Aorta (tissue), 5 donors: ENCODE measurements at regions not wholly inside any gene's neighbourhood (a gene's known extent, or its start where the extent isn't known, plus 50 kb on each side); places are given as distances from the start of the nearest gene placed in this dataset.

Experiments used
- ATAC-seq: fragments of 200-7000 bp; cut with Tn5 transposase; one replicate; pipeline ENCODE4 v1.9.1; 2022; ENCODE audit warnings: moderate library complexity; ENCODE audit not compliant: low FRiP score
- DNase-seq, 2 donors: peaks; one replicate each; pipeline ENCODE4 v3.0.0-alpha.2; 2020
- H3K27ac ChIP-seq, 2 donors: one replicate each; pipeline ENCODE4 v1.5.1; 2013; ENCODE audit warnings: low read length in 2 of 2, mild to moderate bottlenecking in 2 of 2, moderate library complexity in 2 of 2, control low read depth in 1 of 2, inconsistent platforms in 1 of 2, low read depth in 1 of 2
- H3K27me3 ChIP-seq, 2 donors: one replicate each; pipeline ENCODE4 v1.6.1; 2013; ENCODE audit warnings: control low read depth in 1 of 2, low read length in 1 of 2, mild to moderate bottlenecking in 1 of 2, moderate library complexity in 1 of 2; ENCODE audit not compliant: insufficient read depth in 2 of 2, control insufficient read depth in 1 of 2
- H3K36me3 ChIP-seq, 2 donors: one replicate each; pipeline ENCODE4 v1.6.1; 2013; ENCODE audit warnings: control low read depth in 1 of 2, low read length in 1 of 2, mild to moderate bottlenecking in 1 of 2; ENCODE audit not compliant: insufficient read depth in 2 of 2, control insufficient read depth in 1 of 2
- H3K4me1 ChIP-seq, 2 donors: one replicate each; pipeline ENCODE4 v1.6.1; 2013; ENCODE audit warnings: low read length in 2 of 2, control low read depth in 1 of 2, mild to moderate bottlenecking in 1 of 2, moderate library complexity in 1 of 2; ENCODE audit not compliant: insufficient read depth in 2 of 2, control insufficient read depth in 1 of 2
- H3K4me3 ChIP-seq, 2 donors: one replicate each; pipeline ENCODE4 v1.5.1; 2013; ENCODE audit warnings: low read length in 2 of 2, control low read depth in 1 of 2, mild to moderate bottlenecking in 1 of 2
- H3K9me3 ChIP-seq: one replicate; pipeline ENCODE4 v1.6.1; 2013; ENCODE audit warnings: mild to moderate bottlenecking, low read length; ENCODE audit not compliant: control insufficient read depth
- WGBS, 2 donors: extraction: QIAGEN DNeasy Blood & Tissue Kit; methylation state at CpG; one replicate each; pipeline ENCODE4 v1.1.7; 2013; 5-methylcytosine and 5-hydroxymethylcytosine counted together
- intact Hi-C, 2 donors: fragments of 100-400 bp; cut with DNase I; formaldehyde crosslinking; loops; one replicate each; pipeline versions ENCODE4 v1.14.2 to v1.15.0; 2022
- donor health status: healthy with polysubstance abuse.
- donor health status: Bipolar disorder and iron deficiency.
- donor health status: DM: no; HTN: no; CAD: no.
- donor health status: DM: no; HTN: no; CAD: no.
- donor health status: DM: yes; HTN: yes; CAD: no.

DNA sequence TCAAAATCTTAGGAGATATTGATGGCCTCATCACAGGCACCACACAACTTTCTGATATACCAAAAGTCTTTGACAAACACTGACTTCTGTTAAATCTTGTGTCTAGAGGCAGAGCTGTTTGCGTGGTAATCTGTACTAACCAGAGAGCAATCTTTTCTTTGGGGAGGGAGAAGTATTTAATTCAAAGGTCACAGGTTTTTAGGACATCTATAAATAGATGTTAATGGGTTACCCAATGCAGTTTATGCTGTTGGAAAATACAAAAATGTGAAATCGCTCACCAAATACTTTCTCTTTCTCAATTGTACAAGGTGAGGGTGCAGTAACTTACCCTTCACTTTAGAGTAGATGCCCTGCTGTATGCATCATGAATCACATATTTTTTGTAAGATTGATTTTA is 510.5 kb downstream of the NSUN3 start:
- 90 to 91% methylated on average over 2 of the region's 2 CpGs for WGBS, 2 donors
- ATAC-seq (no peak), DNase-seq (no peak)
- no peaks in the 10 kb centered on the region for H3K36me3 ChIP-seq
- H3K4me1 ChIP-seq, result no peaks in the 10 kb centered on the region
- no peak overlapping the region for H3K27ac ChIP-seq
- no peaks in the 10 kb centered on the region for H3K27me3 ChIP-seq
- H3K4me3 ChIP-seq, result no peak overlapping the region
- intact Hi-C loops, result no loop called here
- H3K9me3 ChIP-seq, result no peaks in the 10 kb centered on the region

DNA sequence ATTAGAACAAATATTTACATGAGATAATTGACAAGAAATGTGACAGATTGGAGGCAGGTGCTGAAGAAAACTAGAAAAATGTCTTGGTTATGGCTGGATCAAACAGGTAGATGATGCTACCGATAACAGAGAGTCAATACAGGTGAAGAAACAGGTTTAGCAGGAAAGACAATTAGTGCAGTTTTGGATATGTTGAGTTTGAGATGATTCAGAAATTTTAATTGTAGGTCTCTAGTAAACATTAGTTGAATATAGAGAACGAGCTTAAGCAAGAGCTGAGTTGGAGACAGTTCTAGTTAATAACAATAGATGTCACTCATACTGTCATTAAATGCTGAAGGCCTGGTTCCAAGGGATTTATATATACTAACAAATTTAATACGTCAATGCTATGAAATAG is 524.4 kb downstream of the NSUN3 start:
- no peak for DNase-seq
- Histone ChIP-seq H3K4me1 (no peaks in the 10 kb centered on the region), H3K27ac (no peak overlapping the region), H3K36me3 (no peaks in the 10 kb centered on the region), H3K9me3 (no peaks in the 10 kb centered on the region), H3K27me3 (no peaks in the 10 kb centered on the region), H3K4me3 (no peak overlapping the region)
- ATAC-seq, result no peak
- WGBS, 2 donors, result 88 to 89% methylated on average over 3 of the region's 3 CpGs
- intact Hi-C loops, result no loop called here

DNA sequence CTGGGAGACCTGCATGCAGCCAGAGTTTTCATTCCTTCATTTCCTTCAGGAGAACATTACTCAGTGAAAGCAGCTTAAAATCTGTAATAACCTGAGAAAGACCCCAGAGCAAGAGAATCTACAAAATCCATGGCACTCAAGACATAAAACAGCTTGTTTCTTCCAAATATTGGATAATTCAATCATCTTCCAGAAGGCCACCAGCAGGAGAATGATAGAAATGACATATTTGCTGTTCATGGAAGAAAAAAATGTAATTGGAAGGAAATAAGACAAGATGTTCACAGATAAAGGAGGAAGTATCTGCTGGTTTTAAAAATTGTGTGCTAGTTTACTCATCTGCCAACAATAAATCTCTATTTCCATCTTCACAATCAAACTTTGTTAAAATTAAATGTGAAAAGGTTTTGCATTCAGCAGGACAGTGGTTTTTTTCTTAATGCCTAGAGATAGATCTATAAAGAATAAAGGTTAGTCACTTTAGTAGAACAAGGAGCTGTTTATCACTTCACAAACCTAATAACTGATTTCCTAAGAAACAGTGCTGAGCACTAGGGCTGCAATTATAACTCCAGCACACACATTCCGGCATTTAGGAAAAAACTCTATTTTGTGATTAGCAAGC is 530.8 kb downstream of the NSUN3 start:
- H3K4me3 ChIP-seq, result no peak overlapping the region
- H3K4me1 ChIP-seq, result no peaks in the 10 kb centered on the region
- H3K9me3 ChIP-seq, result no peaks in the 10 kb centered on the region
- intact Hi-C loops, result no loop called here
- no peak for ATAC-seq
- no peak overlapping the region for H3K27ac ChIP-seq
- WGBS, 2 donors, result 89 to 90% methylated on average over 1 of the region's 1 CpG
- no peaks in the 10 kb centered on the region for H3K36me3 ChIP-seq
- DNase-seq, result no peak
- H3K27me3 ChIP-seq, result no peaks in the 10 kb centered on the region

GRCh38 chr3:94596141-94596540 is 533.3 kb downstream of the NSUN3 start:
- DNase-seq (no peak), ATAC-seq (no peak)
- WGBS, 2 donors, result 84 to 92% methylated on average over 3 of the region's 3 CpGs
- intact Hi-C loops, result no loop called here
- Histone ChIP-seq H3K27me3 (no peaks in the 10 kb centered on the region), H3K27ac (no peak overlapping the region), H3K4me1 (no peaks in the 10 kb centered on the region), H3K36me3 (no peaks in the 10 kb centered on the region), H3K4me3 (no peak overlapping the region), H3K9me3 (no peaks in the 10 kb centered on the region)

DNA sequence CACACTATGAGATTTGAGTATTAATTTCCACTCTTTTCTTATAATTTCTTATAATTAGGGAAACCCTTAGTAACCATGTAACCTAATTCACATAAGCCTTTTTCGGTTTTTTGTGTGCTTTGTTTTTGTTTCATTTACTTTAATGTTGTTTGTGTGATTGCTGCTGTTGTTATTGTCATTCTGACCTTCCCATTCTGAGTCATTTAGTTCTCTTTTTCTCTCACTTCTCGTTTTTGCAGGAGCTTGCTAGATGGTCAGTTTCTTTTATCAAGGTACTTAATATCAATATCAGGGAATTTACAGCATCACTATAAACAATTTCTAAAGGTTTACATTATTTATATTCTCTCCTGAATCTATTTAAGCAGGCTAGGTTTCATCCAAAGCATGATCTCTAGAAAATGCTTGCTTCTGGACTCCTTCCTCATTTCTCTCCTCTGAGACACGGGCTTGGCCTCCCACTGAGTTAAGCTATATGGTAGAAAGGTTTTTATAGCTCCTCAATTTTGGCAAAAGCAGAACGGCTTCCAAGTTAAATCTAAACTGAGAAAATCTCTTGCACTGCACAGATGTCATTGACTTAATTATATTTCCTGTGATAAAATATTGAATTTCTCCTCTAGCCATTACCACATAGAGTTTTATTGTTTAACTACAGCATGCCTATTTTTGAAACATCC is 534.2 kb downstream of the NSUN3 start:
- H3K4me1 ChIP-seq, result no peaks in the 10 kb centered on the region
- H3K4me3 ChIP-seq, result no peak overlapping the region
- no peaks in the 10 kb centered on the region for H3K9me3 ChIP-seq
- DNase-seq, result no peak
- no peak for ATAC-seq
- no peak overlapping the region for H3K27ac ChIP-seq
- WGBS, 2 donors, result 46 to 47% methylated on average over 4 of the region's 4 CpGs
- no peaks in the 10 kb centered on the region for H3K36me3 ChIP-seq
- H3K27me3 ChIP-seq, result no peaks in the 10 kb centered on the region
- intact Hi-C loops, result no loop called here

- 58 to 62% methylated on average over 2 of the region's 2 CpGs for WGBS, 2 donors
- H3K36me3 ChIP-seq, result no peaks in the 10 kb centered on the region
- H3K4me3 ChIP-seq, result no peak overlapping the region
- intact Hi-C loops, result no loop called here
- no peak for ATAC-seq
- no peak overlapping the region for H3K27ac ChIP-seq
- H3K27me3 ChIP-seq, result no peaks in the 10 kb centered on the region
- no peaks in the 10 kb centered on the region for H3K4me1 ChIP-seq
- DNase-seq, result no peak
- no peaks in the 10 kb centered on the region for H3K9me3 ChIP-seq
Observed at GRCh38 chr3:94607778-94608177, 544.9 kb downstream of the NSUN3 start.

GRCh38 chr3:94609908-94610307 is 547.0 kb downstream of the NSUN3 start:
- Histone ChIP-seq H3K36me3 (no peaks in the 10 kb centered on the region), H3K27me3 (no peaks in the 10 kb centered on the region), H3K4me1 (no peaks in the 10 kb centered on the region), H3K9me3 (no peaks in the 10 kb centered on the region), H3K27ac (no peak overlapping the region), H3K4me3 (no peak overlapping the region)
- WGBS, 2 donors, result 76 to 84% methylated on average over 3 of the region's 3 CpGs
- intact Hi-C loops, result no loop called here
- DNase-seq, result no peak
- no peak for ATAC-seq

- no peak for ATAC-seq
- Histone ChIP-seq H3K4me3 (no peak overlapping the region), H3K27ac (no peak overlapping the region), H3K9me3 (no peaks in the 10 kb centered on the region), H3K4me1 (no peaks in the 10 kb centered on the region), H3K36me3 (no peaks in the 10 kb centered on the region), H3K27me3 (no peaks in the 10 kb centered on the region)
- no peak for DNase-seq
- intact Hi-C loops, result no loop called here
- 81 to 83% methylated on average over 5 of the region's 5 CpGs for WGBS, 2 donors
Observed at GRCh38 chr3:94611596-94611995, 548.7 kb downstream of the NSUN3 start.

GRCh38 chr3:94612631-94613030 is 549.8 kb downstream of the NSUN3 start:
- intact Hi-C loops, result no loop called here
- H3K9me3 ChIP-seq, result no peaks in the 10 kb centered on the region
- 63 to 70% methylated on average over 1 of the region's 1 CpG for WGBS, 2 donors
- no peak overlapping the region for H3K27ac ChIP-seq
- no peaks in the 10 kb centered on the region for H3K36me3 ChIP-seq
- no peak for ATAC-seq
- H3K4me1 ChIP-seq, result no peaks in the 10 kb centered on the region
- H3K4me3 ChIP-seq, result no peak overlapping the region
- DNase-seq, result no peak
- H3K27me3 ChIP-seq, result no peaks in the 10 kb centered on the region
